Activated gamma-delta T cell (primary cell): ENCODE measurements at regions not wholly inside any gene's neighbourhood (a gene's known extent, or its start where the extent isn't known, plus 50 kb on each side); places are given as distances from the start of the nearest gene placed in this dataset.
"Not testable (repeated sequence)": the region's sequence is repeated elsewhere in the genome, so short reads cannot be mapped to it uniquely, and the experiment has no call there.

Source experiments
- DNase-seq: peaks from one replicate; lab custom pipeline; 2025; lab: John Stamatoyannopoulos, UW

DNA sequence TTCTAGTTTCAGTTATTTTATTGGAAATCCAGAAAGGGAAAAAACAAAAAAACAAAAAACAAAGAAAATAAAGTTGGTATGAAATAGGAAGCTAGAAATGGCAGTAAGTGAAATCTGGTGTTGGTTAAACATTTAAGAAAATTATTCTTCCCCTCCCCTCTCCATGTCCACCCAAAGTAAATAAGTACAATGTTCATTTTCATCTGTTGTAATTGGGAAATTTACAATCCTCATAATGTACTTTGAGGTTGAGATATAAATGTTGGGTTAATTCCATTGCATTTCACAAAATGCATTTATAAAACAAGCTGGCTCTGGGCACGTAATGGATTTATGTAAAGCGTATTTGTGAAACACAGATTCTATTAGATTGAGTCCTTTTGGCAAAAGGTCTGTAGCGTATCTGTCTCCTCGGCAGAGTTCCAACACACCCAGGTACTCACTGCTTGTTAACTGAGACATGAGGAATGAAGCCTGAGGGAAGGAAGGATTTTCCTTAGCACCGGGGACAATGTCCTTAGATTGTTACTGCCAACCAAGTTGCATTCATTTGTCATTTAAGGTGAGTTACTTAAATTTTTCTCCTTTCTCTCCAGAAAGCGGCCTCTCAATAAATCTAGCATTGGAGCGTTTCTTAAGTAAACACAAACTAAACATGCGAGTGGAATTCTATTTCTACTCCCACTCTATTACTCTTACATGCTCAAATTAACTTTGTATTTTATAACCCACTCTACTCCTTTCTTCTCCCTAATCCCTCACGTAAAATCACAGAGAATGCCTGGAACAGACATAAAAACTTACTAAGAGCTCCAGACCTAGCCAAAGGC lies 912.3 kb upstream of the WWC1 start:
- DNase-seq: no peak

DNA sequence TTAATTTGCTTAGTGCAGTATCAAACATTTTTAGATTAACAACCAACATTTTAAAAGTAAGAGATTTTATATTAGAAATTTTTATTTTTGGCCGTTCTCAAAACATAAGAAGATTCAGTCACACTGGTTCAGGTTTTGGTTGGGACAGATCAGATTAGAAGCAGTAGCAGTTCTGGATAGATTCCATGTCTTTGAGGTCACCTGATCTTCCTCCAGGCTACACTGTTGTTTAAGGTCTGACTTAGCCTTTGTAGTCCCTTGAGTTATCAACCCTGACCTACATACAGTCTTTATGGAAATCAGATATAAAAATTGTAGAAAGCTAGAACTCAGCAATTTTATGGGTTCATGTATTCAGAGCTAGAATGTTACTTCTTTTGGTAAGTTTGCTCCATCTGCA lies 910.0 kb upstream of the WWC1 start:
- no peak for DNase-seq

DNA sequence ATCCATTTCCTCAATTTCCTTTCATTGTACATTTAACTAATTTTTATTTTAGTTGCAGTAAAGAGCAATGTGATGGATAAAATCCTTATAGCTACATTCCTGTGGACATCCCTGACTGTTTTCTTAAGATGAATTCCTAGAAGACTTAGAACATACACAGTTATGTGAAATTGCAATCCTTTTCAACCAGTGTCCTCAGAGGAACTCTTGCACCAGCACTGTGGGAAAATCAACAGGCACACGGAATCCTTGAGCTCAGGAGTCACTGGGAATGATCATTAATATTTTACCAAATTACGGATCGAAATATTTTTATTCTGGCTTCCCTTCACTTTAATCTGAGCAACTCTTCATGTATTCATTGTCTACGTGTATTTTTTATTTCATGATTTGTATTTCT lies 901.9 kb upstream of the WWC1 start:
- DNase-seq: no peak

DNA sequence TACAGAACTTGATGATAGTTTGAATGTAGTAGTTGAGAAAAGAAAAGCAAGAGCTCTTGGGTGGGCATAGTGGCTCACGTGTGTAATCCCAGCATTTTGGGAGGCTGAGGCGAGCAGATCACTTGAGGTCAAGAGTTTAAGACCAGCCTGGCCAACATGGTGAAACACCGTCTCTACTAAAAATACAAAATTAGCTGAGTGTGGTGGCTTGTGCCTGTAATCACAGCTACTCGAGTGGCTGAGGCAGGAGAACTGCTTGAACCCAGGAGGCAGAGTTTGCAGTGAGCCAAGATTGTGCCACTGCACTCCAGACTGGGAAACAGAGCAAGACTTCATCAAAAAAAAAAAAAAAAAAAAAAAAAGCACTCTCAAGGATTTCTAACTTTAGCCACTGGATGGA lies 900.2 kb upstream of the WWC1 start:
- DNase-seq: not testable (repeated sequence)

DNA sequence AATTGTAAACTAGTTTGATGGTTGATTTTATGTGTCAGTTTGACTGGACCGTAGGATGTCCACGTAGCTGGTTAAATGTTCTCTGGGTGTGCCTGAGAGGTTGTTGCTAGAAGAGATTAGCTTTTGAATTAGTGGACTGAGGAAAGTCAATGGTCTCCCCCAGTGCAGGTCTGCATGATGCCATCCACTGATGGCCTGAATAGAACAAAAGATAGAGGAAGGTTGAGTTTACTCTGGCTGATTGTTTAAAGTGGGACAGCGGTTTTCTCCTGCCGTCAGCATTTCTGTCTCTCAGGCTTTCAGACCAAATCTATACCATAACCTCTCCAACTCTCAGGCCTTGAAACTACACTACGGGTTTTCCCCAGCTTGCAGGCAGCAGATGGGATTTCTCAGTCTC lies 899.2 kb upstream of the WWC1 start:
- DNase-seq: no peak

DNA sequence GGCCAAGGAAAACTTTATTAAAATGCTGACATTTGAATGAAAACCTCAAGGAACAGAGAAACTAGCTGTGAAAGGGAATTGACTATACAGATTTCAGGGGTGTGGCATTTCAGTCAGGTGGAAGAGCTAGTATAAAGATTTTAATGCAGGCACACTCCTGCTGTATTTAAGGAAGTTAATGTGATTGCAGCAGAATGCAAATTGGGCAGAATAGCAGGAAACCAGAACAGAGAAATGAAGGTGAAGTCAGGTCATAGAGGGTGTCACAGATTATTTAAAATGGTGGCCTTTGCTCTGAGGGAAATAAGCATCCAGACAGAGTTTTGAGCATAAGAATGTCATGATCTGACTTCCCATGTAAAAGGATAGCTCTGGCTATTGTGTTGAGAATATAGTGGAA lies 898.1 kb upstream of the WWC1 start:
- no peak for DNase-seq

DNA sequence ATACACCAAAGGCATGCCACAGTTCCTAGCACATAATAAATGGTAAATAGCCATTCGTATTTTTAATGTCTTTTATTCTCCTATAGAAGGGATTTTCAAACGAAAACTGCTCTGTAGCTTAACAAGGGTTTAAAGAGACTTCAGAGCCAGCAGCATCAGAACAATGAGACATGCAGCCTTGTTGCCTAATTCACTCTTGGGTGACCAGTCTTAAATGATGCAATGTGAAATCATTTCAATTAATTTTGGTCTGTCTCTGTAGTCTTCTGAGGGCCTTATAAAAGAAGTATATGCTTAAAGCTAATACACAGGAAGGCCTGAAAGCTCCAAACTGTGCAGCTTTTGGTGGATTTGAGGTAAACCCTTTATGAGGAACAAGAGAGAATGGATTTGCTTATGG lies 888.8 kb upstream of the WWC1 start:
- no peak for DNase-seq

DNA sequence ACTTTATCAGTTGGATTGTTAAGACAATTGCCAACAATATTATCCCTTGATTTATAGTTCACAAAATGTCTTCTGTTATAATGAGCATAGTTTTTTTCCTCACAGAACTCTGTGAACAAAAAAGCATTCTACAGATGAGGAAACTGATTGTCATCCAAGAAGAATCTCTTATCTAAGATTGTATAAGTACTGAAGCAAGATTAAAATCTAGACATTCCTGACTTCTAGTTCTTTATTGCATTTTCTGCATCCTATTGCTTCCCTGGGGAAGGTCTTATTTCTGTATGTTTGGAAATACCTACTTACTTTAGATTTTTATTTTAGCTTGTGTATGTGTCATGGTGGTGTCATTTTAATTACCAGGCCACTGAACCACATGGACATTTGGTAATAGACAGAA lies 884.9 kb upstream of the WWC1 start:
- no peak for DNase-seq

DNA sequence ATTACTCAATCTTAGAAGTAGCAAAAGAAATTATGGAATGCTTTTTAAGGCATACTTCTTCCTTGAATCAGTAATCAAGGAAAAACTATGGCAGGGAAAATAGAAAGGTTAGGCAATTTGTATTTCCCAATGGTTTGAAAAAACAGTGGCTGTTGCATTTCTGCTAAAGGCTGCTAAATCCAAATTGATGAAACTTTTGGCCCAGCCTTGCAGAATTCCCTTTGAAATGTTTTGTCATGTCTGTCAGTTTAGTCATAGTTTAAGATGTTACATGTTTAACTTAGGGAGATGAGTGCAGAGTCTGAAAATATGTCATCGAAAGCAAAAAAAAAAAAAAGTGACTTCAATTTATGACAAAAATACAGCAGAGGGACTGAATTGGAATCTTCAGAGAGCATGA lies 878.9 kb upstream of the WWC1 start:
- no peak for DNase-seq

DNA sequence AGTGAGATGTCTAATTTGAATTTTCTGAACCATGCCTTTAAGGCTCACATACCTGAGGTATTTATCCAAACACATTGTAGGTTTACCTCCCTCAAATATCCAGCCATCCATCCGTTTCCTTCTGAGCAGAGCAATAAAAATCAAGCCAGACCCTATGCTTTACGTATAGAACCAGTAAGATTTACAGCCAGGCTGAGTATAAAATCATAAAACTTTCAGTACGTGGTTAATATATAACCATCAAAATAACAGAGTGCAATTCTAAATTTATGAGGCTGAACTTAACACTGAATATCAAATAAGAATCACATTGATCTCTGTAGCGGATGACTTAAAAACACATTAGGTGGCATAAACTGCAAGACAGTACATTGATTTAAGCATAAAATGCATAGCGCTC lies 877.9 kb upstream of the WWC1 start:
- DNase-seq: no peak

DNA sequence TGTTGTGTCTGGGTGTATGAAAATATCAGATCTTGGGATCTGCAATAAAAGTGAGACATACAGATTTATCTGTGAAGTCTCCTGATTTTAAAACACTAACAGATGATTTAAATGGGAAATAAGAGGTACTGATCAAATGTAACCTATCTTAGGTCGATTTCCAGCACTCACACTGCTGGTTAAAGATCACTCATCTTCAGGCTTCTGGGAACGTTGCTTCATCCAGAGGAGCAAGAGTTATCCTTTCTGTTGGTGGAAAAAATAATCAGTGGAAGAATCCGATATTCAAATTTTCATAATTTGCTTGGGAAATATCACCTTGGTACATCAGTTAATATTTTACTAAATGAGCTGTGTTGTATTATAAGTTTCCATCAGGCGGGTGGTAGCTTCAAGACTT lies 876.8 kb upstream of the WWC1 start:
- DNase-seq: no peak

DNA sequence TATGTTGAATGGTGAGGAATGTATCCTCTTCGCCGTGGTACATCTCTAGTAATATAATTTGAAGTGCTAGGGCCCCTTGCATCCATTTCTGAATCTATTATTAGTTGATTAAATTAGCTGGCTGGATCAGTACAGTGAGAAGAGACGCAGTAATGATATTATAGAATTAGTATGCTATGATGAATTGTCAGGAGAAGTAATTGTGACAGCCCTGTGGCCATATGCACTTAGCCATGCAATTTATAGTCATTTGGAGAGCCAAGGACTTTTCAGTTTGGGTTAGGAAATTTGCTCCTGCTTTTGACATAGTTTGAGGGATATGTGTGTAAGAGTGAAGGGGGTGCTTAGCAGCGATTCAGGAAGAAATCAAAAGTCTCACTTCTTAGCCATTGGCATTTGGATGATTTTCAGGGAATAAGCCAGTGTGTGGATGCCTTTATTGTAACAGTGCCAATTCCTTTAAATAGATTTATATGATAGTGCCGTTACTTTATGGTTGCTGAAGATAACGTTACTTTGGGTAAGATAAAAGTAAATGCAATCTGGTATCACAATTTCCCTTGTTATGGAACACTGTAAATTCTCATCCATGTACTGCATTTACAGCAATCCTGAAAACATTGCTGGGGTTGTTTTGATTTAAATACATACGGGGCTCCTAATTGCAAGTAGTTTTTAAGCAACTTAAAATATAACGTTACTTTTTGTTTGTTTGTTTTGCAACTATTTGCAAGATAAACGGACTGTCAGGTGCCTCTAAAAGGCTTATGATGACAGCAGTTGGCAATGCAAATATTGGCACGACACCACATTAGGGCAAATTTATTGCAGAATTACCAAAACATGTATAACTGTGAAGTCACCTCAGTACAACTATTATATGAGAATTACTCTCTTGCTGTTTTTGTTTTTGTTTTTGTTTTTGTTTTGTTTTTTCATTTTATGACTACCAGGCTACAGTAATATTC lies 875.4 kb upstream of the WWC1 start:
- DNase-seq: no peak

DNA sequence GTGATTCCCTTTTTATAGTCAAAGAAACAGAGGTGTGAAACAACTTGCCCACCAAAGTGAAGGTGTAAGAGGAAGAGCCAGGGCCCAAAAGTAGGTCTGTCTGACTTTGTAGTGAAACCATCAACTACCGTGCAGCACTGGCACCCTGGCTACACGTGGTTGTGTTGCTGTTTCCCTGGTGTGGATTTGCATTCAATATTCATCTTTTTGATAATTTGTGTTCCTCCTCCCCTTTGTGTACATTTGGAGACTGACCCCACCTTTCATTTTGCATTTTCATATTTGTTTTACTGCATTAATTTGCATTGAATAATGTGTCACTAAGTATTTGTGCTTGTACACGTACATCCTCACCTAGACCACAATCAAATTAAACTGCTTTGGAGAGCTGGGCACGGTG lies 873.8 kb upstream of the WWC1 start:
- no peak for DNase-seq

DNA sequence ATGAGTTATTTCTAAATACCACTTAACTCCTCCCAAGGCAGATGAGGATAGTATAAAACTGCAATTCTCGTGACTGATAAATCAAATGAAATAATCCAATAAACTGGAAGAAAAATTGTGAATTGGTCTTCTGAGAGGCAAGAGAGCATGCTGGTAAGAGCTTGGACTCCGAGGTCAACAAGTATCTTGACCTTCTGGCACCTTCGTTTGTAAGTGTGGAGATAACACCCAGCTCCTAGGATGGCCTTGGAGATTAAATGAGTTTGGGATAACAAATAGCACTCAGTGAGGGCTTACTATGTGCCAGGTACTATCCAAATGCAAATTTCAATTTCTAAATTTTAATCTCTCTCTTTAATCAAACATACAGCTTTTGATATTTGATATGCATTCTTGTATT lies 866.3 kb upstream of the WWC1 start:
- DNase-seq: no peak

DNA sequence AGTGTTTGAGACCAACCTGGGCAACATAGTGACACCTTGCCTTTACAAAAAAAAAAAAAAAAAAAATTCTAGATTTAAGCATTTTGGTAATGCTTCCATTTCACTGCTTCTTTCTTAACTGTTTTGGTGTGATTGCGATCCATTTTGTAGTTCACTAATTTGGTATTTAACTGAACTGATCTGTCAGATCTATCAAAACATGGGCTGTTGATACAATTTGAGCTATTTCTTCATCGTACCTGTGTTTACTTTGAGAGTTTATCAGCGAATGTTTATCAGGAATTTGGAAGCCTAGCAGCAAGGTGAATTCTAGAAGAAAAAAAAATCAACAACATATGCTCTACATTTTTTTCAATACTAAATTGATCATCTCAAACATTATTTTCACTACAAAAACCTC lies 864.9 kb upstream of the WWC1 start:
- no peak for DNase-seq

DNA sequence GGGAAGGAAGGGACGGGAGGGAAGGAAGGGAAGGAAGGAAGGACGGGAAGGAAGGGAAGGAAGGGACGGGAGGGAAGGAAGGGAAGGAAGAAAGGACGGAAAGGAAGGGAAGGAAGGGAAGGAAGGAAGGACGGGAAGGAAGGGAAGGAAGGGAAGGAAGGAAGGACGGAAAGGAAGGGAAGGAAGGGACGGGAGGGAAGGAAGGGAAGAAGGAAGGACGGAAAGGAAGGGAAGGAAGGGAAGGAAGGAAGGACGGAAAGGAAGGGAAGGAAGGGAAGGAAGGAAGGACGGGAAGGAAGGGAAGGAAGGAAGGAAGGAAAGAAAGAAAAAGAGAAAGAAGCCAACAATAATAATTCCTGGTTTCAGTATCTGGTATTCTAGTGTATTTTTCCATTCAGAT lies 863.8 kb upstream of the WWC1 start:
- DNase-seq: not testable (repeated sequence)

DNA sequence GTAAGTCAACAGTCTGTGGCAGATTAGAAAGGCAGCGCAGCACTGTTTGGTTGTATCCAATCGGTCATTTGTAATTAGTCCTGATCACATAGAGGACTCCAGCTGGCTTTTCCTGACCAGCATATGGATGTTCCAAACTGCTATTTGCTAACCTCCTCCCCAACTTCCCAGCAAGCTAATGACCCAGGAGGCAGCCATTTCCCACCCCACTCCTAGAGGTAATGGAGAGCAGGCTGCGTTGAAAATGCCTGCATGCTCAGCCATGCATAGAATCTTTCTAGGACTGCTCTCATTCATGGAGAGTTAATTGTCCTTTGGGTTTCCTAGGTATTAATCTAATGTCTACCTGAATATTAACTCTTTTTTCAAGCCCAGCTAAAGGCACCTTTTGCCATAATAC lies 850.6 kb upstream of the WWC1 start:
- DNase-seq: no peak

DNA sequence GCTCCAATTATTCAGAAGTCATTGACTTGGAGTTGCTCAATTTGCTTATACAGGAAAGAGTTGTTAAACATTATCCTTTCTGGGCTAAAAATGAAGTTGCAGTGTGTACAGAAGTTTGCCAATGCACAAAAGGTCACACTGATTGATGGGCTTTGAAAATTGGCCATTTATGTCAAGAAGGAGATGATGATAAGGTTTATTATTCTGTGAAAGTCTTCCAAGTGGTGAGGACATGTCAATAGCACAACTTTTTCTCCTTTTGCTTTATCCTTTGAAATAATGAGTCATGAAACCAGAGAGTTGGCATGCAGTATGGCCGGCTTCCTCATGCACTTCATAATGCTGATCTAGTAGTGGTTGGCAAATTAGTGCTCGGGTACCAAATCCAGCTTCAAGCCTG lies 848.5 kb upstream of the WWC1 start:
- no peak for DNase-seq

DNA sequence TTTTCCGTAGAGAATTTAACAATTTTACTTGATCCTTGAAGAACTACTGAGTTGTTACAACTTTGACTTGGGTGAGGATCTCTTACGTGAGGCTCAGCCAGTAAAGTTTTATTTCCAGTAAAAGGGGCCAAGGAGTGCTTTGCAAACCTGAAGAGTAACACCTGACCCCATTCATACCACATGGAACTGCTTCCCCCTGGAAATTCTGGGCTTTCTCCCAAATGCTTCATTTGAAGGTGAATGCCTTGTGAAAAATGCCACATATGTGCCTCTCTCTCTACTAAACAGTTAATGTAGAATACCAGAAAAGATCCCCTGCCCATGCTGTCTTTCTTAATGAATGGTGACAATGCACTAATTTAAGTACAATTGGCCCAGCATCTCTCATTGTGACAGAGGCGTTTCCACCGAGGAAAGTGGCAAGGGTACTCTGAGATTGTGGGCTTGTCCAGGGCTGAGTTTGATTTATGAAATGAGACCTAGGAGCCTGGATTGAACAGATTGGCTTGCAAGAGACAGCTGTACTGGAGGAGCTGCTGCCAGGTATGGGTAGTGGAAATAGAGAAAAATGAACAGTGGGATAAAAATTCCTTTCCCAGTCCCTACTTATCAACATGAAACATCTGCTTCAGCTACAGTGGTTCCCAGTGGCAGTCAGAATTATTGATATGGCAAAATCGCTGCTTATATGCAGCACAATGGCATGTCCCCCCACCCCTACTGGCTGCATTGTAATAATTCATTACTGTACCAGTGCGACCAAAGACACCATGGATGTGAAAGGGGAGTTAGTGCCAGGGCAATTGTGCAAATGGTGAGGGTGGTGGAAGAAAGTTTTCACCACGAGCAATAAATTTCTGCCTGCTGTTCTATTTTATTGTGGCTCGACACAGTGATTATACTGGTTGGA lies 843.7 kb upstream of the WWC1 start:
- DNase-seq: no peak

DNA sequence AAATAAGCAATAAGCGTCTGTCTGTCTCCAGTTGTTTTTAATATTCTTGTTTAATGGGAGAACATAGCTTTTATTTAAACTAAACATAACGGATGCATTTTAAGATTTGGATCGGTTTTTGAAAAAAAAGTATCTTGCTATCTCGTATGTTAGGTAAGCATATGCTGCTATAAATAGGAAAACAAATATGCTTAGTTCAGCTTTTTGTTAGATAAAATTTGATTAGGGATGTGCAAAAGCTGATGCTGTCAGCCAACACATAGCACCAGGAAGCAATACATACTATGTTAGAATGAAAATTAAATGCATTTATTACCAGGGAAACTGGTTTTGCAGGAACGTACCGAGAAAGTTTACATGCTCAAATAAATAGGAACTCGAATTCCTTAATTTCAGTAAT lies 843.1 kb upstream of the WWC1 start:
- DNase-seq: no peak

DNA sequence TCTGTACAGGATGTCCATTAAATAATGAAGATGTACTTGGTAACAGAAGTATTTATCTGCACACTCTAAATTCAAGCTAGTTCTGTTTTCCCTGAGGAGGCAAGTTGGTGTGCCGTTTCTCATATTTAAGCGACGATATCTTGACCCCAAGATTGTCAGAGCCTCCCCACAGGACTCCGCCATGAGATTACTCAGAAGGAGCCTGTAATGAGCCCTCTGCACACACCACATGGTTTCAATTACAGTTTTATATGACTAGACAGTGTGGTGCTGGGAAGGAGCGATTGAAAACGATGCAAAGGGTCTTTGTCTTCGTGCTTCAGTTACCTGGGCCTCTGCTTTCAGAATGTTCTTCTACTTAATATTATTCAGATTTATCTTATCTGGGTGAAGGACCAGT lies 840.4 kb upstream of the WWC1 start:
- DNase-seq: no peak

DNA sequence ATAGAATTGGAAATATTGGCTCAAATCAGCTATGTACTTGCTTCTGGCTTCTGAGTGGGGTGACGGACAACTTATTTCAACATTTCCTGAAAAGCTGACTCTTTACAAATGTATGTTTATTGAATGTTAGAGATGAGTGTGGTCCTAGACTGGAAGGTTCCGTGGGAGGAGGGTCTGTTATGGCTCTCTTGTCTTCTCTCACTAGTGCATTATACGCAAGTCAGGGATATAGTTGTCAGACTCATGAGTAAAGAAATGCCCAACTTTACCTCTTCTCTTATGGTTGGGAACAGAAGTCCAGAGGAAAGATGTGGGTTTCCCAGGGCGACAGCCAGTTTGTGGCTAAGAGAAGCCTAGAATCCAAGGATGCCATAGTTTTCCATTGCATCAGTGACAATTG lies 839.3 kb upstream of the WWC1 start:
- DNase-seq: no peak
